Astrocyte (in vitro differentiated cells and primary cell): ENCODE measurements at regions not wholly inside any gene's neighbourhood (a gene's known extent, or its start where the extent isn't known, plus 50 kb on each side); places are given as distances from the start of the nearest gene placed in this dataset.
A peak's percentile ranks its signal among the peaks of the same experiment; 100 is the strongest.

ENCODE experiments used
- DNase-seq: peaks from one replicate; pipeline ENCODE4 v3.0.0-alpha.2; 2010; ENCODE audit warnings: low read depth
- FAIRE-seq: peaks from 2 replicates; lab custom pipeline; 2011; peaks lifted over from hg19 to GRCh38; lab: Jason Lieb, UNC
- H2AFZ ChIP-seq: 2 replicates; pipeline ENCODE4 v1.6.0; 2012; ENCODE audit warnings: low read depth, low read length, inconsistent platforms
- H3K27ac ChIP-seq: 2 replicates; pipeline ENCODE4 v1.5.1; 2011; ENCODE audit warnings: low read depth, low read length, inconsistent platforms
- H3K27me3 ChIP-seq: 2 replicates; pipeline ENCODE4 v1.6.0; 2011; ENCODE audit warnings: low read length, inconsistent platforms; ENCODE audit not compliant: insufficient read depth
- H3K36me3 ChIP-seq: 2 replicates; pipeline ENCODE4 v1.5.1; 2011; ENCODE audit warnings: low read length, inconsistent platforms; ENCODE audit not compliant: insufficient read depth
- H3K4me1 ChIP-seq: 2 replicates; pipeline ENCODE4 v1.5.1; 2011; ENCODE audit warnings: low read length, inconsistent platforms; ENCODE audit not compliant: insufficient read depth
- H3K4me2 ChIP-seq: 2 replicates; pipeline ENCODE4 v1.6.0; 2012; ENCODE audit warnings: low read length, inconsistent platforms
- H3K4me3 ChIP-seq: 2 replicates; pipeline ENCODE4 v1.5.1; 2011; ENCODE audit warnings: low read depth, mild to moderate bottlenecking, low read length, inconsistent platforms; ENCODE audit not compliant: insufficient read depth
- H3K79me2 ChIP-seq: 2 replicates; pipeline ENCODE4 v1.6.0; 2012; ENCODE audit warnings: mild to moderate bottlenecking, low read length, inconsistent platforms; ENCODE audit not compliant: insufficient read depth
- H3K9ac ChIP-seq: 2 replicates; pipeline ENCODE4 v1.6.0; 2012; ENCODE audit warnings: mild to moderate bottlenecking, low read length, inconsistent platforms
- H3K9me3 ChIP-seq: 2 replicates; pipeline ENCODE4 v1.5.1; 2012; ENCODE audit warnings: low read depth, mild to moderate bottlenecking, low read length, inconsistent platforms; ENCODE audit not compliant: insufficient read depth
- H4K20me1 ChIP-seq: 2 replicates; pipeline ENCODE4 v1.6.0; 2012; ENCODE audit warnings: low read length, inconsistent platforms; ENCODE audit not compliant: insufficient read depth
- H3K27ac Mint-ChIP-seq: one replicate; pipeline ENCODE4 v1.8.0; 2021; ENCODE audit warnings: mild to moderate bottlenecking, mixed read lengths; ENCODE audit not compliant: unreplicated experiment
- H3K27me3 Mint-ChIP-seq: one replicate; pipeline ENCODE4 v1.8.0; 2021; ENCODE audit warnings: low read depth, mixed read lengths; ENCODE audit not compliant: unreplicated experiment
- H3K36me3 Mint-ChIP-seq: one replicate; pipeline ENCODE4 v1.8.0; 2021; ENCODE audit warnings: low read depth, mixed read lengths; ENCODE audit not compliant: unreplicated experiment
- H3K4me1 Mint-ChIP-seq: one replicate; pipeline ENCODE4 v1.8.0; 2021; ENCODE audit warnings: low read depth, mixed read lengths; ENCODE audit not compliant: unreplicated experiment
- H3K4me3 Mint-ChIP-seq: one replicate; pipeline ENCODE4 v1.8.0; 2021; ENCODE audit warnings: mild to moderate bottlenecking, moderate library complexity, mixed read lengths; ENCODE audit not compliant: unreplicated experiment
- H3K9me3 Mint-ChIP-seq: one replicate; pipeline ENCODE4 v1.8.0; 2021; ENCODE audit warnings: mild to moderate bottlenecking, mixed read lengths; ENCODE audit not compliant: unreplicated experiment
- CTCF ChIP-seq: IDR thresholded peaks from 2 replicates; pipeline ENCODE4 v1.5.1; 2011; ENCODE audit warnings: low read depth, mild to moderate bottlenecking, inconsistent platforms, low read length, moderate library complexity; ENCODE audit not compliant: insufficient read depth
- EZH2 ChIP-seq: IDR thresholded peaks from 2 replicates; pipeline ENCODE4 v1.6.1; 2012; ENCODE audit warnings: mild to moderate bottlenecking, low read length, inconsistent platforms; ENCODE audit not compliant: insufficient read depth

- DNase-seq: peak; percentile 41
- H3K9me3 ChIP-seq: no peaks in the 10 kb centered on the region
Measured at GRCh38 chr11:115663790-115664189, 159.6 kb upstream of the CADM1 start.

GRCh38 chr11:115660030-115660805, 156.0 kb upstream of the CADM1 start:
- Histone ChIP-seq H2AFZ (peak overlapping the region; percentile 79), H3K9me3 (no peaks in the 10 kb centered on the region), H3K27ac (peak overlapping the region; percentile 11), H4K20me1 (no peaks in the 10 kb centered on the region), H3K4me2 (peak overlapping the region; percentile 94), H3K9ac (peak overlapping the region; percentile 70), H3K36me3 (no peaks in the 10 kb centered on the region), H3K4me3 (peak overlapping the region; percentile 64), H3K79me2 (no peaks in the 10 kb centered on the region), H3K4me1 (peaks cover 18% of the 10 kb centered on the region), H3K27me3 (no peaks in the 10 kb centered on the region)
- H3K4me3 Mint-ChIP-seq: peak overlapping the region; percentile 93
- H3K27me3 Mint-ChIP-seq: peaks cover 2% of the 10 kb centered on the region
- peaks cover 8% of the 10 kb centered on the region for H3K9me3 Mint-ChIP-seq
- FAIRE-seq: no peak
- TF ChIP-seq CTCF: no peak
- no peak for TF ChIP-seq EZH2
- H3K36me3 Mint-ChIP-seq: peaks cover 11% of the 10 kb centered on the region
- DNase-seq: no peak
- peaks cover 18% of the 10 kb centered on the region for H3K4me1 Mint-ChIP-seq
- H3K27ac Mint-ChIP-seq: peak overlapping the region; percentile 90

More at GRCh38 chr11:115663790-115664189, 159.6 kb upstream of the CADM1 start:
- Histone ChIP-seq H3K79me2 (no peaks in the 10 kb centered on the region), H3K27me3 (no peaks in the 10 kb centered on the region), H3K4me2 (no peak overlapping the region), H3K4me3 (no peak overlapping the region), H2AFZ (no peak overlapping the region), H3K4me1 (peaks cover 22% of the 10 kb centered on the region), H3K9ac (no peak overlapping the region), H4K20me1 (no peaks in the 10 kb centered on the region), H3K36me3 (no peaks in the 10 kb centered on the region), H3K27ac (no peak overlapping the region)
- peaks cover 22% of the 10 kb centered on the region for H3K4me1 Mint-ChIP-seq
- H3K9me3 Mint-ChIP-seq: peaks cover 3% of the 10 kb centered on the region
- FAIRE-seq: no peak
- H3K27me3 Mint-ChIP-seq: no peaks in the 10 kb centered on the region
- no peak for TF ChIP-seq EZH2
- TF ChIP-seq CTCF: no peak
- peaks cover 11% of the 10 kb centered on the region for H3K36me3 Mint-ChIP-seq
- H3K4me3 Mint-ChIP-seq: no peak overlapping the region
- H3K27ac Mint-ChIP-seq: no peak overlapping the region
